CD8-positive, alpha-beta memory T cell (primary cell): ENCODE measurements at regions not wholly inside any gene's neighbourhood (a gene's known extent, or its start where the extent isn't known, plus 50 kb on each side); places are given as distances from the start of the nearest gene placed in this dataset.

Experiments used
- CTCF ChIA-PET: fragments of 350-600 bp; sonication (Branson Sonifier 250); formaldehyde crosslinking; loops from one replicate; lab custom pipeline; 2021; ENCODE audit warnings: antibody characterized with exemption; lab: Charles Lee
- POLR2A ChIA-PET: fragments of 350-600 bp; sonication (Branson Sonifier 250); formaldehyde crosslinking; loops from one replicate; lab custom pipeline; 2021; ENCODE audit warnings: antibody characterized with exemption; lab: Charles Lee
- DNase-seq, 5 donors: peaks; one replicate each; pipeline versions ENCODE4 v3.0.0 to v3.0.0-alpha.2; 2020 to 2022; ENCODE audit warnings: mixed read lengths in 1 of 5
- H3K27ac ChIP-seq: one replicate; pipeline ENCODE4 v1.7.0; 2013; ENCODE audit warnings: low read depth, mild to moderate bottlenecking, low read length, moderate library complexity
- H3K27me3 ChIP-seq: 2 replicates; pipeline ENCODE4 v1.7.0; 2013; ENCODE audit warnings: low read length, mild to moderate bottlenecking; ENCODE audit not compliant: insufficient read depth, poor library complexity, severe bottlenecking
- H3K36me3 ChIP-seq: 2 replicates; pipeline ENCODE4 v1.7.0; 2013; ENCODE audit warnings: mild to moderate bottlenecking, low read length, moderate library complexity; ENCODE audit not compliant: insufficient read depth
- H3K4me1 ChIP-seq: 2 replicates; pipeline ENCODE4 v1.7.0; 2013; ENCODE audit warnings: mild to moderate bottlenecking, low read length, moderate library complexity; ENCODE audit not compliant: insufficient read depth
- H3K4me3 ChIP-seq: 2 replicates; pipeline ENCODE4 v1.7.0; 2013; ENCODE audit warnings: mild to moderate bottlenecking, low read length
- H3K9me3 ChIP-seq: 2 replicates; pipeline ENCODE4 v1.7.0; 2013; ENCODE audit warnings: mild to moderate bottlenecking, low read length
- H3K27ac Mint-ChIP-seq, 8 donors: one replicate each; pipeline ENCODE4 v1.8.0; 2020 to 2021; ENCODE audit warnings: mixed read lengths in 8 of 8, mild to moderate bottlenecking in 6 of 8, inconsistent platforms in 3 of 8, moderate library complexity in 3 of 8
- H3K27me3 Mint-ChIP-seq, 2 donors: one replicate each; pipeline ENCODE4 v1.8.0; 2020 to 2021; ENCODE audit warnings: mixed read lengths in 2 of 2, mild to moderate bottlenecking in 1 of 2, moderate library complexity in 1 of 2
- H3K36me3 Mint-ChIP-seq, 3 donors: one replicate each; pipeline ENCODE4 v1.8.0; 2020 to 2021; ENCODE audit warnings: mixed read lengths in 3 of 3, inconsistent platforms in 1 of 3, mild to moderate bottlenecking in 1 of 3
- H3K4me1 Mint-ChIP-seq, 3 donors: one replicate each; pipeline ENCODE4 v1.8.0; 2020 to 2021; ENCODE audit warnings: mixed read lengths in 3 of 3, inconsistent platforms in 1 of 3, mild to moderate bottlenecking in 1 of 3
- H3K4me3 Mint-ChIP-seq, 7 donors: one replicate each; pipeline ENCODE4 v1.8.0; 2020 to 2021; ENCODE audit warnings: mixed read lengths in 7 of 7, mild to moderate bottlenecking in 6 of 7, moderate library complexity in 4 of 7, inconsistent platforms in 2 of 7
- H3K9me3 Mint-ChIP-seq, 5 donors: one replicate each; pipeline ENCODE4 v1.8.0; 2020 to 2022; ENCODE audit warnings: mixed read lengths in 5 of 5, mild to moderate bottlenecking in 3 of 5, moderate library complexity in 2 of 5, inconsistent platforms in 1 of 5

DNA sequence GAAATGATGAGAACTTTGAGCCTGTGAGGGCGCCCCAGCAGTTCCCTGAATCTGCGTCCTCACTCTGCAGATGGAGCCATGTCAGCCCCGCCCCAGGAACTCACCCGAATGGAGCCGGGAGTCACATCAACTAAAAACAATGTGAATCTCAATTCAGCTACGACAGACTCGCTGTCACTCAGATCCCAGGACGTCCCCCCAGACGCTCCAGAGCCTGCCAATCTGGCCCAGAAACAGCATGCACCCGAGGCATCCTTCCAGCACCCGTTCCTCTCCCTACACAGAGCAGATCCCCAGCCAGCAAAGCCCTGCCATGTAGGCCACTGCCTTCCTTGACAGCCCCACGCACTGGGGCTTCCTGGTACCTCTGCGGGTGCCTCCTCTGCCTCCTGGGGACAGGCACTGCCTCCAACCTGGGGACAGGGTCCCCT is 248.0 kb downstream of the TTLL2 start:
- CTCF ChIA-PET, result no interaction called here
- DNase-seq, result no peak
- no peaks in the 10 kb centered on the region for H3K4me1 Mint-ChIP-seq
- peaks cover 0 to 4% of the 10 kb centered on the region in 2 donors for H3K27me3 Mint-ChIP-seq
- H3K36me3 Mint-ChIP-seq, result no peaks in the 10 kb centered on the region
- POLR2A ChIA-PET, result no interaction called here
- no peak overlapping the region for H3K4me3 ChIP-seq
- no peaks in the 10 kb centered on the region for H3K9me3 ChIP-seq
- H3K27ac ChIP-seq, result no peak overlapping the region
- H3K9me3 Mint-ChIP-seq, result peaks cover 0 to 6% (median 0%) of the 10 kb centered on the region in 5 donors
- no peak overlapping the region for H3K27ac Mint-ChIP-seq
- H3K27me3 ChIP-seq, result no peaks in the 10 kb centered on the region
- H3K36me3 ChIP-seq, result no peaks in the 10 kb centered on the region
- no peaks in the 10 kb centered on the region for H3K4me1 ChIP-seq
- H3K4me3 Mint-ChIP-seq, result no peak overlapping the region

DNA sequence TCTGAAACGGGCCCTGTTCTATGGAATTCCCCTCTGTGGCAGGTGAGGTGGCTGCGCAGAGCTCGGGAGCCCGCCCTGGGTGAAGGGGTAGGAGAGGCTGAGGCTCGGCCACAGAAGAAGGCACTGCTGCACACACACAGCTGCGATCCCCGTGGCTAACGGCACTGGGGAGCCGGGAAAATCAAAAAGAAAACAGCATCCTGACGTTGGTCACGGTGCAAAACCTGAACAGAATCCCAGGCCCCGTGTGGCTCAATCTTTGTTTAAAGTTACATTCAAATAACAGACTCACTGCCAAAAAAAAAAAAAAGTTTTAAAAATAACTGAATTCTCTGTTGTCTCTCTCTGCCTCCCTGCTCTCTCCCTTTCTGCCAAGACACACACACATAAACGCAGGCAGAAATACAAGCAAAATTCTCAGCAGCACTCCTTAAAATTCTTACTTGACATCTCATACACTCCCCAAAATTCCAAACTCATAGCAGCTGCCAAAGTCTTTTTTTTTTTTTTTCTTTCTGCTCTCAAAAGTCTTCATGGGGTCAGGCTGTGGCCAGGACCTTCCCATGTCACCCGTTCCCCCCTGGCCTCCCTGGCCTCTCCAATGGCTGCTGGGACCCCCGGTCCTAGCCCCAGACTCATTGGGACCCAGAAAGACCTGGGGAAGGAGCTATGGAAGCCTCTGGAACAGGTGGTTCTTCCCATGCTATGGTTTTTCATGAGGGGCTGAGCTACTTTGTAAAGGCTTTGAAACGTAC is 248.8 kb downstream of the TTLL2 start:
- Histone ChIP-seq H3K27me3 (no peaks in the 10 kb centered on the region), H3K9me3 (no peaks in the 10 kb centered on the region), H3K27ac (no peak overlapping the region), H3K4me1 (no peaks in the 10 kb centered on the region), H3K4me3 (no peak overlapping the region), H3K36me3 (no peaks in the 10 kb centered on the region)
- Mint-ChIP-seq H3K4me3 (no peak overlapping the region), H3K36me3 (no peaks in the 10 kb centered on the region), H3K4me1 (no peaks in the 10 kb centered on the region), H3K27me3 (peaks cover 0 to 4% of the 10 kb centered on the region in 2 donors), H3K27ac (no peak overlapping the region), H3K9me3 (peaks cover 0 to 6% (median 0%) of the 10 kb centered on the region in 5 donors)
- ChIA-PET CTCF (no interaction called here), POLR2A (no interaction called here)
- no peak for DNase-seq

- no peaks in the 10 kb centered on the region for H3K9me3 ChIP-seq
- H3K4me1 ChIP-seq, result no peaks in the 10 kb centered on the region
- H3K4me1 Mint-ChIP-seq, result no peaks in the 10 kb centered on the region
- DNase-seq, result no peak
- no peak overlapping the region for H3K4me3 ChIP-seq
- H3K27ac Mint-ChIP-seq, result no peak overlapping the region
- no peak overlapping the region for H3K4me3 Mint-ChIP-seq
- no peaks in the 10 kb centered on the region for H3K27me3 ChIP-seq
- ChIA-PET POLR2A (no interaction called here), CTCF (no interaction called here)
- H3K27ac ChIP-seq, result no peak overlapping the region
- H3K27me3 Mint-ChIP-seq, result peaks cover 0 to 8% of the 10 kb centered on the region in 2 donors
- H3K9me3 Mint-ChIP-seq, result peaks cover 0 to 6% (median 0%) of the 10 kb centered on the region in 5 donors
- H3K36me3 ChIP-seq, result no peaks in the 10 kb centered on the region
- H3K36me3 Mint-ChIP-seq, result no peaks in the 10 kb centered on the region
Measured at GRCh38 chr6:167574431-167575151, 249.7 kb downstream of the TTLL2 start.

- Mint-ChIP-seq H3K27ac (no peak overlapping the region), H3K4me1 (no peaks in the 10 kb centered on the region), H3K36me3 (no peaks in the 10 kb centered on the region), H3K4me3 (no peak overlapping the region), H3K27me3 (peaks cover 0 to 9% of the 10 kb centered on the region in 2 donors), H3K9me3 (peaks cover 0 to 6% (median 0%) of the 10 kb centered on the region in 5 donors)
- ChIA-PET CTCF (no interaction called here), POLR2A (no interaction called here)
- Histone ChIP-seq H3K27me3 (no peaks in the 10 kb centered on the region), H3K9me3 (no peaks in the 10 kb centered on the region), H3K36me3 (no peaks in the 10 kb centered on the region), H3K27ac (no peak overlapping the region), H3K4me1 (no peaks in the 10 kb centered on the region), H3K4me3 (no peak overlapping the region)
- no peak for DNase-seq
Measured at GRCh38 chr6:167575158-167575696, 250.3 kb downstream of the TTLL2 start.

- no peak for DNase-seq
- Mint-ChIP-seq H3K27me3 (peaks cover 0 to 9% of the 10 kb centered on the region in 2 donors), H3K4me1 (no peaks in the 10 kb centered on the region), H3K4me3 (no peak overlapping the region), H3K9me3 (peaks cover 0 to 5% (median 0%) of the 10 kb centered on the region in 5 donors), H3K27ac (no peak overlapping the region), H3K36me3 (no peaks in the 10 kb centered on the region)
- ChIA-PET CTCF (no interaction called here), POLR2A (no interaction called here)
- H3K9me3 ChIP-seq, result no peaks in the 10 kb centered on the region
- no peak overlapping the region for H3K27ac ChIP-seq
- H3K4me3 ChIP-seq, result no peak overlapping the region
- H3K4me1 ChIP-seq, result no peaks in the 10 kb centered on the region
- no peaks in the 10 kb centered on the region for H3K27me3 ChIP-seq
- H3K36me3 ChIP-seq, result no peaks in the 10 kb centered on the region
Measured at GRCh38 chr6:167576050-167576741, 250.5 kb upstream of the AFDN start.

DNA sequence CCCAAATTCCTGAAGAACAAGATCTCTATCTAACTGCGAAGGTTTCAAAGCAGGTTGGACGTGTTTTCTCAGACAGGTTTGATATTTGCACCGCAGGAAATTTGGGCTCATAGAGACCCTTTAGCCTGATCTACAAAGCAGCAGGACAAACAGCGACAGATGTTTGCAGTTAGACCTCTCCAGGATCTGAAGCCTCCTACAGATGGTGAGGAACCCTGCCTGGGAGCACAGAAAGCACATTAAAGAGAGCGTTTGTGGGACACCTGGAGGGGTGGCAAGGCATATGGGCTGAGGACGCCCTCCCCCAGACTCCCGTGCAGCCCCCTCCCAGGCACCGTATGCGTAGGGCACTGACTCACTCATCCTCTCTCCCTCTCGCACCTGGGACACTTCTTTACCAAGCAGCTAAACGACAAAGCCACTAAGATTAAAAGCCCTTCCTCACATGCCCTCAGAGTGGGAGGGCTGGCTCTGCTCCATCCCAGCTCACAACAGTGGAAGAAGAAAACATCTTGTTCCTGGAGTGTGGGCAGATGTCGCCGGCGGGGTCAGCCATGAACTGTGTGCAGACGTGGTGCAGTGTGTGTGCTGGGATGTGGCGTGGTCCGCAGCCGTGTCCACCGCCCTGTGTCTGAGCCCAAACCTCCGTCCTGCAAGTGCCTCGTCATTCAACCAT is 249.7 kb upstream of the AFDN start:
- Histone ChIP-seq H3K9me3 (no peaks in the 10 kb centered on the region), H3K36me3 (no peaks in the 10 kb centered on the region), H3K27ac (no peak overlapping the region), H3K27me3 (no peaks in the 10 kb centered on the region), H3K4me3 (no peak overlapping the region), H3K4me1 (no peaks in the 10 kb centered on the region)
- H3K9me3 Mint-ChIP-seq, result peaks cover 0 to 5% (median 0%) of the 10 kb centered on the region in 5 donors
- no peaks in the 10 kb centered on the region for H3K36me3 Mint-ChIP-seq
- no peak overlapping the region for H3K4me3 Mint-ChIP-seq
- no peak overlapping the region for H3K27ac Mint-ChIP-seq
- CTCF ChIA-PET, result no interaction called here
- no peak for DNase-seq
- no peaks in the 10 kb centered on the region for H3K4me1 Mint-ChIP-seq
- peaks cover 4 to 9% of the 10 kb centered on the region in 2 donors for H3K27me3 Mint-ChIP-seq
- POLR2A ChIA-PET, result no interaction called here

DNA sequence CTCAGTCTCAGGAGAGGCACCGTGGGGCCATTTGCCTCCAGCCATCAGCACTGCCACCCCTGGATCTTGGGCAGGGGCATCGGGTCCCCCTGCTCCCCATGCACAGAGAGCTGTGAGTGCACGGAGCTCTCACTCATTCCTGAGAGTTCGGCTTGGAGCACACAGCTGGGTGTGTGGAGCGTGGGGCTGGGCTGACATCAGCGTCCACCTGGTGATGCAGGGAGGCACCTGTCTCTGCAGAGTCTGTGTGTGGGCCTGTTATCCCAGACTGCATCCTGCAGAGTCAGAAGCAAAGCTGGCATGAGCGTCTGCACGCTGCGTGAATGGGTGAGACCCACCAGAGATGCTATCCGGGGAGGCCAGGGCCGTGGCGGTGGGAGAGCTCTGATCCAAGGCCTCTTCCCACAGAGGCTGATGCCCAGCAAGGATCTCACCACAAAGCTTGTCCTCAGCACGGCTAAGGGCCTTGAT is 248.8 kb upstream of the AFDN start:
- Histone ChIP-seq H3K27me3 (no peaks in the 10 kb centered on the region), H3K4me3 (no peak overlapping the region), H3K36me3 (no peaks in the 10 kb centered on the region), H3K9me3 (no peaks in the 10 kb centered on the region), H3K27ac (no peak overlapping the region), H3K4me1 (no peaks in the 10 kb centered on the region)
- Mint-ChIP-seq H3K4me1 (no peaks in the 10 kb centered on the region), H3K27me3 (peaks cover 4 to 9% of the 10 kb centered on the region in 2 donors), H3K4me3 (no peak overlapping the region), H3K9me3 (peaks cover 2 to 7% (median 6%) of the 10 kb centered on the region in 5 donors), H3K36me3 (no peaks in the 10 kb centered on the region), H3K27ac (no peak overlapping the region)
- DNase-seq, result no peak
- ChIA-PET POLR2A (no interaction called here), CTCF (no interaction called here)
